Endothelial cell of umbilical vein (primary cell): ENCODE measurements at regions not wholly inside any gene's neighbourhood (a gene's known extent, or its start where the extent isn't known, plus 50 kb on each side); places are given as distances from the start of the nearest gene placed in this dataset. TPM values are rescaled to one million over a fixed set of nuclear protein-coding genes. Genes with fewer than 3 reads are reported as not detected.
"Not testable (repeated sequence)": the region's sequence is repeated elsewhere in the genome, so short reads cannot be mapped to it uniquely, and the experiment has no call there.

ENCODE experiments used
- BruUV-seq: library from RNA; stranded (reverse); fragments of 400-500 nt; replicated peaks from 2 replicates; lab custom pipeline; 2021; lab: Mats Ljungman, UMichigan
- CTCF ChIA-PET: fragments of 300-600, 350-600 bp; sonication (Branson Sonifier 250); formaldehyde crosslinking; loops from one replicate; lab custom pipeline; 2021; ENCODE audit warnings: antibody characterized with exemption, inconsistent platforms; lab: Charles Lee
- POLR2A ChIA-PET: fragments of 300-600, 350-600 bp; sonication (Branson Sonifier 250); formaldehyde crosslinking; loops from one replicate; lab custom pipeline; 2021; ENCODE audit warnings: antibody characterized with exemption, inconsistent platforms; lab: Charles Lee
- DNase-seq: peaks from one replicate; pipeline ENCODE4 v3.0.0-alpha.2; 2011; ENCODE audit warnings: low read depth, low spot score
- FAIRE-seq: peaks from 2 replicates; lab custom pipeline; 2011; peaks lifted over from hg19 to GRCh38; lab: Jason Lieb, UNC
- H2AFZ ChIP-seq: 2 replicates; pipeline ENCODE4 v1.6.0; 2012; ENCODE audit warnings: low read depth, low read length, control low read depth, inconsistent platforms
- H3K27ac ChIP-seq: 2 replicates; pipeline ENCODE4 v1.5.1; 2011; ENCODE audit warnings: low read depth, mild to moderate bottlenecking, control low read depth, low read length, moderate library complexity; ENCODE audit not compliant: insufficient read depth
- H3K27me3 ChIP-seq, 2 experiments: 2 replicates each; pipeline versions ENCODE4 v1.6.0 to v1.6.1; 2011; ENCODE audit warnings: low read length in 2 of 2, mixed read lengths in 1 of 2; ENCODE audit not compliant: control insufficient read depth in 2 of 2, insufficient read depth in 2 of 2
- H3K36me3 ChIP-seq, 2 experiments: 2 replicates in 1 of 2; 3 replicates in 1 of 2; pipeline ENCODE4 v1.5.1; 2011; ENCODE audit warnings: low read length in 2 of 2, mild to moderate bottlenecking in 1 of 2, moderate library complexity in 1 of 2; ENCODE audit not compliant: control insufficient read depth in 2 of 2, insufficient read depth in 2 of 2; ENCODE audit errors: extremely low read depth in 1 of 2
- H3K4me1 ChIP-seq: 3 replicates; pipeline ENCODE4 v1.5.1; 2011; ENCODE audit warnings: mild to moderate bottlenecking, low read length; ENCODE audit not compliant: control insufficient read depth, insufficient read depth; ENCODE audit errors: extremely low read depth
- H3K4me2 ChIP-seq: 2 replicates; pipeline ENCODE4 v1.6.1; 2011; ENCODE audit warnings: low read length, control low read depth, mixed read lengths; ENCODE audit not compliant: insufficient read depth
- H3K4me3 ChIP-seq, 3 experiments: fragments of 200-600 bp in 1 of 3; sonication (generic), shearing (Covaris generic) in 1 of 3; replicated peaks in 1 of 3; 2 replicates each; pipeline ENCODE4 v1.5.1; 2011 to 2016; ENCODE audit warnings: control low read depth in 3 of 3, low read length in 3 of 3, mild to moderate bottlenecking in 2 of 3, inconsistent platforms in 1 of 3, low read depth in 1 of 3, moderate library complexity in 1 of 3; ENCODE audit not compliant: insufficient read depth in 1 of 3
- H3K79me2 ChIP-seq: 2 replicates; pipeline ENCODE4 v1.6.0; 2012; ENCODE audit warnings: low read length, inconsistent platforms; ENCODE audit not compliant: control insufficient read depth, insufficient read depth
- H3K9ac ChIP-seq: replicated peaks from 2 replicates; pipeline ENCODE3; 2011; ENCODE audit warnings: low read length, control low read depth; ENCODE audit not compliant: insufficient read depth; ENCODE audit errors: extremely low read depth
- H3K9me1 ChIP-seq: replicated peaks from 3 replicates; pipeline ENCODE4 v1.6.0; 2011; ENCODE audit warnings: mild to moderate bottlenecking, low read length; ENCODE audit not compliant: control insufficient read depth, insufficient read depth; ENCODE audit errors: extremely low read depth
- H3K9me3 ChIP-seq: replicated peaks from 2 replicates; pipeline ENCODE4 v1.5.1; 2012; ENCODE audit warnings: low read length, inconsistent platforms; ENCODE audit not compliant: control insufficient read depth, insufficient read depth
- H4K20me1 ChIP-seq: replicated peaks from 2 replicates; pipeline ENCODE3; 2011; ENCODE audit warnings: mild to moderate bottlenecking, low read length; ENCODE audit not compliant: control insufficient read depth, insufficient read depth; ENCODE audit errors: extremely low read depth
- dilution Hi-C: fragments of 300-500 bp; cut with MboI; formaldehyde crosslinking; loops from one replicate; pipeline ENCODE4 v1.15.0; 2019; ENCODE audit warnings: low sequenced_read_pairs; ENCODE audit not compliant: extremely low pct_ligation_motif_present
- intact Hi-C: fragments of 100-400 bp; cut with micrococcal nuclease; formaldehyde crosslinking; loops from one replicate; pipeline ENCODE4 v1.10.0; 2022
- small RNA-seq: library from RNA; depleted of rRNA; stranded (forward); fragments of <200 nt; gene quantifications from one replicate; pipeline ENCODE3, GENCODE V24; 2012; ENCODE audit warnings: low replicate concordance, low read depth; ENCODE audit not compliant: insufficient read depth, insufficient read length

DNA sequence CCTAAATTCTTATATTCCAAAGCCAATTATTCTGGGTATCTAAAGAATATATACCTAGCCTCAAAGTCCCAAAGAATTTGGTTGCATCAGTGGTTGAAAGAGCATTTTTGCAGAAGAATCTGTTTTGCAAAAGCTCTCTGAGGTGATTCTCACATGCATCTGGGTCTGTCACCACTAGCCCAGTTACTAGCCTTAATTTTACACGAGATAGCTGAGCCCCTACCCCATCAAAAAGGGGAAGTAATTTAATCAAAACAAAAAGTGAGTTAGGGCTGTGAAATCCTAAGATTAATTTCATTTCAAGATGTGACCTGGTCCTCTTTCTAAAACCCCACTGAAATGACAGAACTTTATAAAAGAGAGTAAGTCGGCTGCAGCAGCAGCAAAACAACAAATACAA lies 53.7 kb upstream of the ZSCAN2 start:
- CTCF ChIA-PET: interaction anchor here (1.5 kb wide), 1 partner anchor 24 kb away, joined by 4 read pairs; no protein-coding TSS in a partner anchor
- POLR2A ChIA-PET, dilution Hi-C loops, H3K79me2 ChIP-seq, H3K9me1 ChIP-seq, H3K36me3 ChIP-seq, H3K4me1 ChIP-seq, H3K4me3 ChIP-seq, H3K27ac ChIP-seq, H3K27me3 ChIP-seq, H4K20me1 ChIP-seq, H3K9me3 ChIP-seq, FAIRE-seq, H3K9ac ChIP-seq, intact Hi-C loops, DNase-seq, H3K4me2 ChIP-seq, BruUV-seq, H2AFZ ChIP-seq: not testable (repeated sequence)

DNA sequence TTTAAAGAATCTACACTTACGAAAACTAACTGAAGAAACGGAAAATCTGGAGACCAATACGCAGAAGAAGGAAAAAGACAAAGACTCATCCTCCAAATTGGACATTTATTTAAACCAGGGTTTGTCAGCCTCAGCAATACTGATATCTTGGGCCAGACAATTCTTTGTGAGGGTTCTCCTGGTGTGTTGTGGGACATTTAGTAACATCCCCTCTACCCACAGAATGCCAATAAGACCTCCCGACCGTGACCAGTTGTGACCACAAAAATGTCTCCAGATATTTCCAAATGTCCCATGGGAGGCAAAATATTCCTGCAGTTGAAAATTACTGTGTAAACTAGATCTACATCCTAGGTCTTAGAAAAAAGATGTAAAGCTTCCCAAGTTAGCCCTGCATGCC lies 50.3 kb upstream of the ZSCAN2 start:
- H3K4me3 ChIP-seq, intact Hi-C loops, H4K20me1 ChIP-seq, H3K79me2 ChIP-seq, FAIRE-seq, H3K9me1 ChIP-seq, dilution Hi-C loops, H3K9me3 ChIP-seq, H3K9ac ChIP-seq, POLR2A ChIA-PET, H3K27ac ChIP-seq, CTCF ChIA-PET, BruUV-seq, H2AFZ ChIP-seq, H3K4me2 ChIP-seq, DNase-seq, H3K27me3 ChIP-seq, H3K36me3 ChIP-seq: not testable (repeated sequence)
- peaks cover 11% of the 10 kb centered on the region for H3K4me1 ChIP-seq

Small RNA genes lying in the stretch of these regions (small RNA-seq; reads per million reads assigned to genes)
- gene AC048382.3 (not detected), gene CSPG4P5 (not detected), gene RF00017 (not detected), gene RN7SL417P (not detected)
